ENCODE measurements at regions not wholly inside any gene's neighbourhood (a gene's known extent, or its start where the extent isn't known, plus 50 kb on each side); places are given as distances from the start of the nearest gene placed in this dataset.
"Not testable (repeated sequence)": the region's sequence is repeated elsewhere in the genome, so short reads cannot be mapped to it uniquely, and the experiment has no call there.

- no peak for DNase-seq (ENCODE audit: low read depth)
Measured at GRCh38 chr17:73851091-73851490, 206.8 kb upstream of the SDK2 start.

GRCh38 chr17:73851921-73852320 is 207.7 kb upstream of the SDK2 start:
- DNase-seq (ENCODE audit: low read depth), result no peak

GRCh38 chr17:73855720-73856333 is 211.6 kb upstream of the SDK2 start:
- DNase-seq (ENCODE audit: low read depth), result no peak

- no peak for DNase-seq (ENCODE audit: low read depth)
Measured at GRCh38 chr17:73856556-73856955, 212.3 kb upstream of the SDK2 start.

- not testable (repeated sequence) for DNase-seq (ENCODE audit: low read depth)
Measured at GRCh38 chr17:73859439-73860008, 215.3 kb upstream of the SDK2 start.

- no peak for DNase-seq (ENCODE audit: low read depth)
Measured at GRCh38 chr17:73861543-73861942, 217.3 kb upstream of the SDK2 start.

GRCh38 chr17:73863761-73864535 is 219.7 kb upstream of the SDK2 start:
- no peak for DNase-seq (ENCODE audit: low read depth)

- no peak for DNase-seq (ENCODE audit: low read depth)
Measured at GRCh38 chr17:73865831-73866230, 221.6 kb upstream of the SDK2 start.

GRCh38 chr17:73867056-73867455 is 222.8 kb upstream of the SDK2 start:
- no peak for DNase-seq (ENCODE audit: low read depth)

GRCh38 chr17:73870068-73870467 is 225.8 kb upstream of the SDK2 start:
- no peak for DNase-seq (ENCODE audit: low read depth)

GRCh38 chr17:73870473-73870872 is 226.2 kb upstream of the SDK2 start:
- DNase-seq (ENCODE audit: low read depth), result no peak

GRCh38 chr17:73872816-73873215 is 228.6 kb upstream of the SDK2 start:
- DNase-seq (ENCODE audit: low read depth), result no peak

GRCh38 chr17:73874008-73874720 is 229.9 kb upstream of the SDK2 start:
- no peak for DNase-seq (ENCODE audit: low read depth)

- no peak for DNase-seq (ENCODE audit: low read depth)
Measured at GRCh38 chr17:73875346-73875745, 231.1 kb upstream of the SDK2 start.

- DNase-seq (ENCODE audit: low read depth), result no peak
Measured at GRCh38 chr17:73877962-73878361, 233.7 kb upstream of the SDK2 start.

GRCh38 chr17:73878923-73879322 is 234.7 kb upstream of the SDK2 start:
- DNase-seq (ENCODE audit: low read depth), result no peak

- DNase-seq (ENCODE audit: low read depth), result no peak
Measured at GRCh38 chr17:73879987-73880386, 235.7 kb upstream of the SDK2 start.

GRCh38 chr17:73882590-73882989 is 238.3 kb upstream of the SDK2 start:
- DNase-seq (ENCODE audit: low read depth), result no peak

- no peak for DNase-seq (ENCODE audit: low read depth)
Measured at GRCh38 chr17:73883175-73883574, 238.9 kb upstream of the SDK2 start.

GRCh38 chr17:73887739-73888138 is 243.5 kb upstream of the SDK2 start:
- DNase-seq (ENCODE audit: low read depth), result no peak

GRCh38 chr17:73888862-73889261 is 244.6 kb upstream of the SDK2 start:
- no peak for DNase-seq (ENCODE audit: low read depth)

GRCh38 chr17:73889439-73889838 is 245.2 kb upstream of the SDK2 start:
- DNase-seq (ENCODE audit: low read depth), result no peak
